DMS153 treated with DMSO at 0.1 percent for 48 hours (cell line): ENCODE measurements at regions not wholly inside any gene's neighbourhood (a gene's known extent, or its start where the extent isn't known, plus 50 kb on each side); places are given as distances from the start of the nearest gene placed in this dataset.

ENCODE experiments used
- DNase-seq: peaks from one replicate; lab custom pipeline; 2025; ENCODE audit not compliant: unreplicated experiment; lab: John Stamatoyannopoulos, UW

- DNase-seq, result no peak
These were observed 91.5 kb upstream of the SCOC start for GRCh38 chr4:140281828-140282552.

GRCh38 chr4:140277576-140277975, 95.9 kb upstream of the SCOC start:
- no peak for DNase-seq

GRCh38 chr4:140271553-140271952, 101.9 kb upstream of the SCOC start:
- DNase-seq, result no peak

GRCh38 chr4:140269369-140269768, 104.1 kb upstream of the SCOC start:
- DNase-seq, result no peak

GRCh38 chr4:140268186-140268841, 105.1 kb upstream of the SCOC start:
- DNase-seq, result no peak

GRCh38 chr4:140267576-140267975, 105.9 kb upstream of the SCOC start:
- DNase-seq, result no peak

- no peak for DNase-seq
These were observed 106.4 kb upstream of the SCOC start for GRCh38 chr4:140266958-140267568.

GRCh38 chr4:140260227-140260626, 106.2 kb upstream of the MAML3 start:
- no peak for DNase-seq

- no peak for DNase-seq
These were observed 104.5 kb upstream of the MAML3 start for GRCh38 chr4:140258476-140258875.

GRCh38 chr4:140257461-140258305, 103.7 kb upstream of the MAML3 start:
- no peak for DNase-seq

GRCh38 chr4:140256941-140257340, 103.0 kb upstream of the MAML3 start:
- no peak for DNase-seq

- DNase-seq, result no peak
These were observed 102.4 kb upstream of the MAML3 start for GRCh38 chr4:140256335-140256734.

GRCh38 chr4:140255927-140256326, 101.9 kb upstream of the MAML3 start:
- no peak for DNase-seq

GRCh38 chr4:140255467-140255866, 101.5 kb upstream of the MAML3 start:
- no peak for DNase-seq

GRCh38 chr4:140254651-140255299, 100.8 kb upstream of the MAML3 start:
- no peak for DNase-seq

- peak; percentile 65 for DNase-seq
These were observed 99.6 kb upstream of the MAML3 start for GRCh38 chr4:140253556-140254027.

GRCh38 chr4:140252742-140253555, 99.0 kb upstream of the MAML3 start:
- peak; percentile 83 for DNase-seq

GRCh38 chr4:140252141-140252741, 98.3 kb upstream of the MAML3 start:
- DNase-seq, result peak; percentile 60

- DNase-seq, result no peak
These were observed 97.6 kb upstream of the MAML3 start for GRCh38 chr4:140251571-140251970.
